GM12891 (cell line): ENCODE measurements at regions not wholly inside any gene's neighbourhood (a gene's known extent, or its start where the extent isn't known, plus 50 kb on each side); places are given as distances from the start of the nearest gene placed in this dataset.

ENCODE experiments used
- PAX5 ChIP-seq: IDR thresholded peaks from 2 replicates; pipeline ENCODE4 v1.6.1; 2011; ENCODE audit warnings: low read length, moderate library complexity, mild to moderate bottlenecking; ENCODE audit not compliant: insufficient read depth, severe bottlenecking
- POLR2A ChIP-seq: IDR thresholded peaks from 2 replicates; pipeline ENCODE4 v1.6.1; 2011; ENCODE audit warnings: low read depth, low read length, control low read depth
- POLR2AphosphoS5 ChIP-seq: IDR thresholded peaks from 2 replicates; pipeline ENCODE4 v1.6.1; 2011; ENCODE audit warnings: low read depth, low read length, control low read depth
- SPI1 ChIP-seq: IDR thresholded peaks from 2 replicates; pipeline ENCODE4 v1.6.1; 2011; ENCODE audit warnings: low read depth, low read length, control low read depth
- TAF1 ChIP-seq: IDR thresholded peaks from 2 replicates; pipeline ENCODE4 v1.6.1; 2011; ENCODE audit warnings: low read depth, low read length, control low read depth

DNA sequence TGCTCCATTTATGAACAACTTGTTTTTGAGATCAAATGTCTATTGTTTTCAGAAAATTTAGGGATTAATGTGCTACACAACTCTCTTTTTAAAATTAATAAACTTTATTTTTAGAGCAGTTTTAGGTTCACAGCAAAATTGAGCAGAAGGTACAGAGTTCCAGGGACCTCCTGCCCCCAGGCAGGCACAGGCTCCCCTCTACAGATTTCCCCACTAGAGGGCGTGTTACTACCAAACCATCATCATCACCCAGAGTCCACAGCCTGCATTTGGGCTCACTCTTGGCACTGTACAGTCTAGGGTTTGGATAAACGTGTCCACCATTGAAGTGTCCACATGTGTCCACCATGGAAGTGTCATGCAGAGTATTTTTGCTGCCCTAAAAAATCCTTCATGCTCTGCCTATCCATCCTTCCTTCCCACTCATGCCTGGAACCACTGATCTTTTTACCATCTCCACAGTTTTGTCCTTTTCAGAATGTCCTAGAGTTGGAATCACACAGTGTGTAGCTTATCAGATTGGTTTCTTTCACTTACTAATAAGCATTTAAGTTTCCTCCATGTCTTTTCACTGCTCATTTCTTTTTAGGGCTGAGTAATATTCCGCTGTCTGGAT is 61.7 kb downstream of the MRPL36 start:
- TF ChIP-seq POLR2AphosphoS5 (no peak), TAF1 (no peak), POLR2A (no peak), PAX5 (no peak), SPI1 (no peak)
